ENCODE measurements at regions not wholly inside any gene's neighbourhood (a gene's known extent, or its start where the extent isn't known, plus 50 kb on each side); places are given as distances from the start of the nearest gene placed in this dataset.

GRCh38 chr3:180854887-180855286 is 57.6 kb upstream of the FXR1 start:
- no peak for TF ChIP-seq CTCF (conservative IDR thresholded peaks at IDR 0.05; ENCODE audit: low read depth, low read length)
- TF ChIP-seq EZH2 (IDR thresholded peaks at IDR 0.05; ENCODE audit: borderline replicate concordance, low read depth, low read length, poor library complexity, severe bottlenecking) = no peak

Measured in A673 (cell line).